ENCODE measurements at regions not wholly inside any gene's neighbourhood (a gene's known extent, or its start where the extent isn't known, plus 50 kb on each side); places are given as distances from the start of the nearest gene placed in this dataset.

DNA sequence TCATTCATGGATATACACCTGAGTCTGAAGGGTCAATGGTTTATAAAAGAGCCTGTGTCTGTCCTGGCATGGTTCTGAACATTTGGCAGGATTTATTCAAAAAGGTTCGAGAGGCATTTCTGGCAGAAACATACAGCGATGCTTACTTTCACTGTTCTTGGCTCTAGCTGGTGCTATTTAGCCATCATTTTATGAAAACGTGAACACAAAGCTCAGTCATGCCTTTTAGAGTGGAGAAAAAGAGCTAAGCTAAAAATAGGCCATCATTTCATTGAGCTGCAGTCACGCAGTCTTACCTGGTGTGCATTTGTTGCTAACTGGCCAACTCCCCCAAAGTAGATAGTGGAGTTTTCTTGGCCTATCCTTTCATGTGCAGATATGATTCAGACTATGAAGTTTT, 1209.5 kb downstream of the SLC16A7 start (continued):
- TF ChIP-seq KDM5A (IDR thresholded peaks at IDR 0.05; ENCODE audit: low read length): no peak

DNA sequence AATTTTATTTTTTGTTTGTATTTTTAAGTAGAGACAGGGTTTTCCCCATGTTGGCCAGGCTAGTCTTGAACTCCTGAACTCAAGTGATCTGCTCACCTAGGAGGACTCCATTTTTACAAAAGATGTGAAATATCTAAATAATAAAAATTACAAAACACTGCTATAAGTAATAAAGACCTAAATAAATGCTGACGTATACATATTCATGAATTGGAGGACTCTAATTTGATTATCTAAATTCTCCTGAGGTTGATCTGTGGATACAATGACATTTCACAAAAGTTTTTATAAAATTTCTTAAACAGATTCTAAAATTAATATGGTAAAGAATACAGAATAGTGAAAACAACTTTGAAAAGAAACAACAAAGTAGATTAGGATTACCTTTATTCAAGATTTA, 1224.0 kb downstream of the SLC16A7 start:
- Histone ChIP-seq H3K27me3 (replicated peaks in 1 of 4; ENCODE audit: control insufficient read depth in 3 of 4, extremely low read depth in 1 of 4, insufficient read depth in 3 of 4, low read length in 3 of 4) (no peaks in the 10 kb centered on the region), H2BK20ac (ENCODE audit: low read length) (no peak overlapping the region), H4K5ac (ENCODE audit: insufficient read length, low read depth, low read length) (no peak overlapping the region), H3K4me2 (ENCODE audit: insufficient read depth in 1 of 2, low read depth in 2 of 2, low read length in 2 of 2) (no peak overlapping the region), H3K18ac (ENCODE audit: extremely low read depth, low read length) (no peak overlapping the region), H3K4ac (replicated peaks; ENCODE audit: insufficient read length, low read depth, low read length) (no peak overlapping the region), H3K23me2 (ENCODE audit: low read depth, low read length) (no peaks in the 10 kb centered on the region), H2BK5ac (ENCODE audit: low read depth, low read length) (no peak overlapping the region), H3K79me2 (ENCODE audit: control insufficient read depth in 1 of 2, insufficient read depth in 2 of 2, low read length in 2 of 2) (no peaks in the 10 kb centered on the region), H3K23ac (ENCODE audit: insufficient read length) (no peak overlapping the region), H3K27ac (ENCODE audit: low read depth, low read length) (no peak overlapping the region), H2BK15ac (ENCODE audit: low read length) (no peak overlapping the region), H2BK120ac (replicated peaks; ENCODE audit: low read depth, low read length) (no peak overlapping the region), H3K4me3 (ENCODE audit: extremely low read depth in 1 of 4, insufficient read depth in 2 of 4, low read depth in 3 of 4, low read length in 4 of 4) (no peak overlapping the region), H2BK12ac (ENCODE audit: low read depth, low read length) (no peak overlapping the region), H3K36me3 (ENCODE audit: control insufficient read depth in 2 of 4, insufficient read depth in 4 of 4, low read length in 3 of 4) (no peaks in the 10 kb centered on the region), H3K9ac (replicated peaks in 1 of 4; ENCODE audit: extremely low read depth in 1 of 4, low read depth in 3 of 4, low read length in 3 of 4) (no peak overlapping the region), H3K4me1 (replicated peaks in 1 of 4; ENCODE audit: control insufficient read depth in 3 of 4, insufficient read depth in 4 of 4, low read length in 3 of 4) (no peaks in the 10 kb centered on the region), H3K9me3 (ENCODE audit: insufficient read depth in 2 of 2, low read depth in 1 of 2, low read length in 1 of 2) (peaks cover 7 to 9% of the 10 kb centered on the region in 2 experiments; a peak in 2 of 4 replicates), H4K20me1 (replicated peaks in 1 of 2; ENCODE audit: control insufficient read depth in 1 of 2, insufficient read depth in 2 of 2, low read length in 2 of 2) (no peaks in the 10 kb centered on the region), H3K14ac (ENCODE audit: insufficient read length) (no peak overlapping the region), H3K56ac (replicated peaks; ENCODE audit: insufficient read length, low read depth, low read length) (no peak overlapping the region), H4K8ac (ENCODE audit: extremely low read depth, insufficient read depth, low read length) (no peak overlapping the region), H4K91ac (replicated peaks; ENCODE audit: insufficient read length, low read length) (no peak overlapping the region), H3K79me1 (ENCODE audit: low read depth, low read length) (no peaks in the 10 kb centered on the region), H2AK5ac (ENCODE audit: low read depth, low read length) (no peak overlapping the region), H2AFZ (ENCODE audit: low read length) (no peak overlapping the region)
- ChIA-PET CTCF (ENCODE audit: partially characterized antibody) (no interaction called here), POLR2A (ENCODE audit: partially characterized antibody) (no interaction called here)
- DNase-seq (ENCODE audit: low read depth in 1 of 2, low spot score in 2 of 2) (no peak), FAIRE-seq (no peak)
- 94% methylated on average over 1 of the region's 1 CpG; no CpG with 5 or more reads in 1 of the 2 experiments for WGBS, 2 experiments (ENCODE audit: extremely low coverage in 1 of 2, insufficient coverage in 1 of 2, insufficient read length in 1 of 2, insufficient replicate concordance in 2 of 2, low coverage in 1 of 2, low lambda C conversion rate in 2 of 2, missing lambda C conversion rate in 1 of 2)
- TF ChIP-seq MAFK (IDR thresholded peaks at IDR 0.05; ENCODE audit: low read depth, low read length): peak; percentile 28; the same call in 1 of the 2 replicates
- no peak for TF ChIP-seq NANOG (IDR thresholded peaks at IDR 0.05; ENCODE audit: insufficient read depth, low read depth, low read length, poor library complexity, severe bottlenecking)
